PC-3 (cell line): ENCODE measurements at regions not wholly inside any gene's neighbourhood (a gene's known extent, or its start where the extent isn't known, plus 50 kb on each side); places are given as distances from the start of the nearest gene placed in this dataset.
A peak's percentile ranks its signal among the peaks of the same experiment; 100 is the strongest.
"Not testable (repeated sequence)": the region's sequence is repeated elsewhere in the genome, so short reads cannot be mapped to it uniquely, and the experiment has no call there.

Experiments
- ATAC-seq: fragments of 200-7000 bp; cut with Tn5 transposase; 2 replicates; pipeline ENCODE4 v1.9.1; 2020; ENCODE audit warnings: mild to moderate bottlenecking, moderate library complexity
- BruUV-seq: library from RNA; stranded (reverse); fragments of 400-500 nt; replicated peaks from 2 replicates; lab custom pipeline; 2021; lab: Mats Ljungman, UMichigan
- CTCF ChIA-PET: fragments of 300-600 bp; sonication (Branson Sonifier 250); formaldehyde crosslinking; loops from one replicate; lab custom pipeline; 2022; ENCODE audit warnings: antibody characterized with exemption; lab: Charles Lee
- POLR2A ChIA-PET: fragments of 300-600 bp; sonication (Branson Sonifier 250); formaldehyde crosslinking; loops from one replicate; lab custom pipeline; 2022; ENCODE audit warnings: antibody characterized with exemption; ENCODE audit not compliant: unreplicated experiment; lab: Charles Lee
- DNase-seq: peaks from one replicate; pipeline ENCODE4 v3.0.0-alpha.2; 2015
- H2AFZ ChIP-seq: fragments of 300-600 bp; sonication (generic); 2 replicates; pipeline ENCODE4 v1.6.0; 2016; ENCODE audit warnings: antibody characterized with exemption, low read length
- H3F3A ChIP-seq: fragments of 300-600 bp; sonication (generic); one replicate; pipeline ENCODE4 v1.6.0; 2017; ENCODE audit warnings: antibody characterized with exemption, low read length, control low read depth, mild to moderate bottlenecking; ENCODE audit not compliant: unreplicated experiment
- H3K27ac ChIP-seq: fragments of 300-600 bp; sonication (generic); 2 replicates; pipeline ENCODE4 v1.5.1; 2016; ENCODE audit warnings: mild to moderate bottlenecking, low read length
- H3K27me3 ChIP-seq: fragments of 300-600 bp; sonication (generic); 2 replicates; pipeline ENCODE4 v1.6.1; 2016; ENCODE audit warnings: low read length, mixed read lengths
- H3K36me3 ChIP-seq: fragments of 300-600 bp; sonication (generic); 2 replicates; pipeline ENCODE4 v1.6.1; 2016; ENCODE audit warnings: low read depth, mixed run types, low read length, mixed read lengths
- H3K4me1 ChIP-seq: fragments of 300-600 bp; sonication (generic); 2 replicates; pipeline ENCODE4 v1.5.1; 2016; ENCODE audit warnings: low read length; ENCODE audit not compliant: insufficient read depth
- H3K4me2 ChIP-seq: fragments of 300-600 bp; sonication (generic); 2 replicates; pipeline ENCODE4 v1.6.0; 2016; ENCODE audit warnings: low read length
- H3K4me3 ChIP-seq: fragments of 300-600 bp; sonication (generic); 2 replicates; pipeline ENCODE4 v1.5.1; 2016; ENCODE audit warnings: mild to moderate bottlenecking, low read length, mixed read lengths
- H3K79me2 ChIP-seq: fragments of 300-600 bp; sonication (generic); 2 replicates; pipeline ENCODE4 v1.6.1; 2017; ENCODE audit warnings: low read length, mixed read lengths
- H3K9ac ChIP-seq: fragments of 300-600 bp; sonication (generic); 2 replicates; pipeline ENCODE4 v1.6.0; 2016; ENCODE audit warnings: mild to moderate bottlenecking, low read length
- H3K9me2 ChIP-seq: fragments of 300-600 bp; sonication (generic); replicated peaks from 2 replicates; pipeline ENCODE4 v1.6.1; 2016; ENCODE audit warnings: mixed run types, low read length, mixed read lengths
- H3K9me3 ChIP-seq: fragments of 300-600 bp; sonication (generic); 2 replicates; pipeline ENCODE4 v1.6.1; 2016; ENCODE audit warnings: low read length, mixed read lengths
- H4K20me1 ChIP-seq: fragments of 300-600 bp; sonication (generic); 2 replicates; pipeline ENCODE4 v1.6.1; 2016; ENCODE audit warnings: low read length, mixed read lengths
- EZH2 ChIP-seq: fragments of 300-600 bp; sonication (generic); IDR thresholded peaks from one replicate; pipeline ENCODE4 v1.6.1; 2017; ENCODE audit warnings: antibody characterized with exemption, mild to moderate bottlenecking, low read length; ENCODE audit not compliant: unreplicated experiment
- EZH2phosphoT487 ChIP-seq: fragments of 300-600 bp; sonication (generic); IDR thresholded peaks from 2 replicates; pipeline ENCODE4 v1.6.1; 2018; ENCODE audit warnings: mild to moderate bottlenecking, antibody characterized with exemption, low read length, borderline replicate concordance
- intact Hi-C: fragments of 100-400 bp; cut with micrococcal nuclease; formaldehyde crosslinking; loops from 2 replicates; pipeline ENCODE4 v1.9.0; 2023
- TF ChIP-seq, protein P1 (sequence below): fragments of 300-600 bp; sonication (generic); conservative IDR thresholded peaks from 2 replicates; pipeline ENCODE4 v1.5.1; 2017; ENCODE audit warnings: antibody characterized with exemption, low read depth, mild to moderate bottlenecking, low read length

- Histone ChIP-seq H4K20me1 (no peaks in the 10 kb centered on the region), H3F3A (no peaks in the 10 kb centered on the region), H3K9me2 (no peaks in the 10 kb centered on the region), H3K79me2 (no peaks in the 10 kb centered on the region), H3K36me3 (no peaks in the 10 kb centered on the region), H3K27ac (no peak overlapping the region), H3K4me2 (no peak overlapping the region), H3K4me1 (no peaks in the 10 kb centered on the region), H3K4me3 (no peak overlapping the region), H3K27me3 (no peaks in the 10 kb centered on the region), H3K9ac (no peak overlapping the region), H2AFZ (no peak overlapping the region), H3K9me3 (no peaks in the 10 kb centered on the region)
- ATAC-seq (no peak), DNase-seq (no peak)
- POLR2A ChIA-PET, result no interaction called here
- intact Hi-C loops, result no loop called here
- TF ChIP-seq EZH2 (no peak), EZH2phosphoT487 (no peak)
- TF ChIP-seq, protein P1, sequence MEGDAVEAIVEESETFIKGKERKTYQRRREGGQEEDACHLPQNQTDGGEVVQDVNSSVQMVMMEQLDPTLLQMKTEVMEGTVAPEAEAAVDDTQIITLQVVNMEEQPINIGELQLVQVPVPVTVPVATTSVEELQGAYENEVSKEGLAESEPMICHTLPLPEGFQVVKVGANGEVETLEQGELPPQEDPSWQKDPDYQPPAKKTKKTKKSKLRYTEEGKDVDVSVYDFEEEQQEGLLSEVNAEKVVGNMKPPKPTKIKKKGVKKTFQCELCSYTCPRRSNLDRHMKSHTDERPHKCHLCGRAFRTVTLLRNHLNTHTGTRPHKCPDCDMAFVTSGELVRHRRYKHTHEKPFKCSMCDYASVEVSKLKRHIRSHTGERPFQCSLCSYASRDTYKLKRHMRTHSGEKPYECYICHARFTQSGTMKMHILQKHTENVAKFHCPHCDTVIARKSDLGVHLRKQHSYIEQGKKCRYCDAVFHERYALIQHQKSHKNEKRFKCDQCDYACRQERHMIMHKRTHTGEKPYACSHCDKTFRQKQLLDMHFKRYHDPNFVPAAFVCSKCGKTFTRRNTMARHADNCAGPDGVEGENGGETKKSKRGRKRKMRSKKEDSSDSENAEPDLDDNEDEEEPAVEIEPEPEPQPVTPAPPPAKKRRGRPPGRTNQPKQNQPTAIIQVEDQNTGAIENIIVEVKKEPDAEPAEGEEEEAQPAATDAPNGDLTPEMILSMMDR, result no peak
- no TSS peak for BruUV-seq
- CTCF ChIA-PET, result no interaction called here
Measured at GRCh38 chr12:87413784-87414183, 615.4 kb downstream of the C12orf50 start.

- H3K9ac ChIP-seq, result no peak overlapping the region
- H3K79me2 ChIP-seq, result no peaks in the 10 kb centered on the region
- no peaks in the 10 kb centered on the region for H3K9me2 ChIP-seq
- ChIA-PET CTCF (no interaction called here), POLR2A (no interaction called here)
- no peaks in the 10 kb centered on the region for H3K27me3 ChIP-seq
- no peak overlapping the region for H3K4me2 ChIP-seq
- H3K4me3 ChIP-seq, result no peak overlapping the region
- no peak overlapping the region for H2AFZ ChIP-seq
- intact Hi-C loops, result no loop called here
- TF ChIP-seq EZH2, result no peak
- TF ChIP-seq, protein P1, result no peak
- no peak for TF ChIP-seq EZH2phosphoT487
- ATAC-seq (no peak), DNase-seq (no peak)
- H3K9me3 ChIP-seq, result no peaks in the 10 kb centered on the region
- H3K4me1 ChIP-seq, result no peaks in the 10 kb centered on the region
- no peak overlapping the region for H3K27ac ChIP-seq
- no TSS peak for BruUV-seq
- no peaks in the 10 kb centered on the region for H4K20me1 ChIP-seq
- H3F3A ChIP-seq, result no peaks in the 10 kb centered on the region
- no peaks in the 10 kb centered on the region for H3K36me3 ChIP-seq
Measured at GRCh38 chr12:87406926-87407325, 622.3 kb downstream of the C12orf50 start.

DNA sequence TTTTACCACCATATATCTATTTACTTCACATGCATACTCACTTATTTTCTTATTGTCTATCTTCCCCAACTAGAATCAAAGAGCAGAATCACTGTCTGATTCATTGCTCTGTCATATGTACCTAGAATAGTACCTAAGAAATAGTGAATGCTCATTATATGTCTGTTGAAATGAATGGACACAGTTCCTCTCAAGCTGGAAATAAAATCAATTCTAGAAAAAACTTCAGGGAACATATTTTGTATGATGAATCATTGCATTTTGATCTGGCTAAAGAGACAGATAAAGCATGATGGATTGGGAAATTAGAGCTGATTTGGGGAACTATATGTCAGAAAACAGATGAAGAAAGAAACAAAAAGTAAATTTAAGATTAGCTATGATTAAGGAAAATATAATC is 623.3 kb downstream of the C12orf50 start:
- Histone ChIP-seq H3K36me3 (no peaks in the 10 kb centered on the region), H3K27ac (no peak overlapping the region), H3K4me1 (no peaks in the 10 kb centered on the region), H3K4me3 (no peak overlapping the region), H3K79me2 (no peaks in the 10 kb centered on the region), H3F3A (no peaks in the 10 kb centered on the region), H3K9ac (no peak overlapping the region), H3K27me3 (no peaks in the 10 kb centered on the region), H4K20me1 (no peaks in the 10 kb centered on the region), H3K4me2 (no peak overlapping the region), H3K9me3 (no peaks in the 10 kb centered on the region), H2AFZ (no peak overlapping the region), H3K9me2 (no peaks in the 10 kb centered on the region)
- DNase-seq (peak; percentile 34), ATAC-seq (peak; percentile 24; the same call in 1 of the 2 replicates)
- no TSS peak for BruUV-seq
- TF ChIP-seq, protein P1, result no peak
- ChIA-PET POLR2A (no interaction called here), CTCF (no interaction called here)
- intact Hi-C loops, result no loop called here

DNA sequence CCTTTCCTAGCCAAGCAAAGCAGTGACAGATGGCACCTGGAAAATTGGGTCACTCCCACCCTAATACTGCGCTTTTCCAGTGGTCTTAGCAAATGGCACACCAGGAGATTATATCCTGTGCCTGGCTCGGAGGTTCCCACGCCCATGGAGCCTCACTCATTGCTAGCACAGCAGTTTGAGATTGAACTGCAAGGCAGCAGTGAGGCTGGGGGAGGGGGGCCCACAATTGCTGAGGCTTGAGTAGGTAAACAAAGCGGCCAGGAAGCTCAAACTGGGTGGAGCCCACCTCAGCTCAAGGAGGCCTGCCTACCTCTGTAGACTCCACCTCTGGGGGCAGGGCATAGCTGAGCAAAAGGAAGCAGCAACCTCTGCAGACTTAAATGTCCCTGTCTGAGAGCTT is 635.0 kb downstream of the C12orf50 start:
- CTCF ChIA-PET, H3K9me2 ChIP-seq, H4K20me1 ChIP-seq, DNase-seq, BruUV-seq, H3K9me3 ChIP-seq, H3K27ac ChIP-seq, H3K9ac ChIP-seq, H3K79me2 ChIP-seq, intact Hi-C loops, H3F3A ChIP-seq, H3K4me3 ChIP-seq, H3K27me3 ChIP-seq, H2AFZ ChIP-seq, ATAC-seq, H3K4me1 ChIP-seq, H3K36me3 ChIP-seq, POLR2A ChIA-PET, H3K4me2 ChIP-seq: not testable (repeated sequence)
